RWPE2 (cell line): ENCODE measurements at regions not wholly inside any gene's neighbourhood (a gene's known extent, or its start where the extent isn't known, plus 50 kb on each side); places are given as distances from the start of the nearest gene placed in this dataset.

Experiments used
- ATAC-seq: fragments of 200-7000 bp; cut with Tn5 transposase; 3 replicates; pipeline ENCODE4 v1.9.1; 2021; ENCODE audit warnings: low read depth
- DNase-seq: peaks from one replicate; pipeline ENCODE4 v3.0.0-alpha.2; 2020; ENCODE audit warnings: low spot score
- H3K27ac ChIP-seq: fragments of 450-650 bp; 2 replicates; pipeline ENCODE4 v1.5.1; 2017; ENCODE audit warnings: mild to moderate bottlenecking; ENCODE audit not compliant: poor library complexity, severe bottlenecking
- H3K27me3 ChIP-seq: fragments of 250-450 bp; sonication (Bioruptor Pico); 2 replicates; pipeline ENCODE4 v1.5.1; 2021; ENCODE audit warnings: mild to moderate bottlenecking, moderate library complexity; ENCODE audit not compliant: insufficient read depth, poor library complexity, severe bottlenecking
- H3K36me3 ChIP-seq: fragments of 250-450 bp; sonication (Bioruptor Pico); 2 replicates; pipeline ENCODE4 v1.5.1; 2020; ENCODE audit warnings: low read depth, mild to moderate bottlenecking, moderate library complexity
- H3K4me1 ChIP-seq: fragments of 250-450 bp; sonication (Bioruptor Pico); 2 replicates; pipeline ENCODE4 v1.5.1; 2021; ENCODE audit warnings: mild to moderate bottlenecking, moderate library complexity; ENCODE audit not compliant: insufficient read depth, poor library complexity, severe bottlenecking
- H3K4me3 ChIP-seq: fragments of 250-450 bp; sonication (Bioruptor Pico); 2 replicates; pipeline ENCODE4 v1.5.1; 2021; ENCODE audit warnings: mild to moderate bottlenecking, moderate library complexity; ENCODE audit not compliant: severe bottlenecking
- H3K9me3 ChIP-seq: fragments of 250-450 bp; sonication (Bioruptor Pico); 2 replicates; pipeline ENCODE4 v1.5.1; 2021; ENCODE audit warnings: mild to moderate bottlenecking, moderate library complexity; ENCODE audit not compliant: severe bottlenecking
- CTCF ChIP-seq: fragments of 450-650 bp; IDR thresholded peaks from one replicate; pipeline ENCODE4 v1.5.1; 2017; ENCODE audit warnings: mild to moderate bottlenecking, moderate library complexity; ENCODE audit not compliant: poor library complexity, severe bottlenecking

DNA sequence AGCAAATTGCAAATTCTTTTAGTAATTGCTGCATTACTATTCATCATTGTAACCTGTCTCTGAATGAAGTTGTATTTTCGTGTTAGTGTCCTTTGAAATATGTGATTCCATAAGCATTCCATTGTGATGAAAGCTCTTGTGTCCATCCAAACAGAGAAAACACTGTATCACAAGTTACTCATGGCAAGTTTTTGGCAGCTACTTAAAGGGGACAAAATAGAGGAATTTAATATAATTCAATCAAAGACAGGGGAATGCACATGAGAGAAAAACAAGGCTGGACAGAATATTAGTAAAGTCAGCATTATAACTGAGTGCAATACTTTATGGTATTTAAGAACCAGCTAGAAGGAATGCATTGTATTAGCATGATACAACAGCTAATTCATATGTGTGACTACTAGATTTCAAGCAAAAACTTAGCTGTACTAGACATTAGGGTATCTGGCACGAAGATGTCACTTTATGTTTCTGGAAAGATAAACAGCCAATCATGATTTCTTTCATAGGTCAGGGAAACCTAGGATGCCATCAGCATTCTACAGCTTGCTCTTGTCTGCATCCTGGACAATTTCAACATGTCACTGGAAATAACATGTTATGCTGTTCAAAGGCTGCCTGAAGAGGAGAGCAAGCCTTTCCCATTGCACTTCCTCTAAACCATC, 270.6 kb upstream of the MARCKS start:
- Histone ChIP-seq H3K36me3 (no peaks in the 10 kb centered on the region), H3K4me1 (no peaks in the 10 kb centered on the region), H3K27ac (no peak overlapping the region), H3K27me3 (no peaks in the 10 kb centered on the region), H3K9me3 (no peaks in the 10 kb centered on the region), H3K4me3 (no peak overlapping the region)
- no peak for TF ChIP-seq CTCF
- no peak for ATAC-seq
- no peak for DNase-seq

GRCh38 chr6:113587078-113587699, 270.0 kb upstream of the MARCKS start:
- H3K9me3 ChIP-seq = no peaks in the 10 kb centered on the region
- H3K4me1 ChIP-seq = no peaks in the 10 kb centered on the region
- ATAC-seq (no peak), DNase-seq (no peak)
- no peaks in the 10 kb centered on the region for H3K36me3 ChIP-seq
- H3K27me3 ChIP-seq = no peaks in the 10 kb centered on the region
- H3K27ac ChIP-seq = no peak overlapping the region
- no peak overlapping the region for H3K4me3 ChIP-seq
- no peak for TF ChIP-seq CTCF

- H3K4me1 ChIP-seq = no peaks in the 10 kb centered on the region
- no peak for TF ChIP-seq CTCF
These were observed 268.5 kb upstream of the MARCKS start for GRCh38 chr6:113588646-113589045.

DNA sequence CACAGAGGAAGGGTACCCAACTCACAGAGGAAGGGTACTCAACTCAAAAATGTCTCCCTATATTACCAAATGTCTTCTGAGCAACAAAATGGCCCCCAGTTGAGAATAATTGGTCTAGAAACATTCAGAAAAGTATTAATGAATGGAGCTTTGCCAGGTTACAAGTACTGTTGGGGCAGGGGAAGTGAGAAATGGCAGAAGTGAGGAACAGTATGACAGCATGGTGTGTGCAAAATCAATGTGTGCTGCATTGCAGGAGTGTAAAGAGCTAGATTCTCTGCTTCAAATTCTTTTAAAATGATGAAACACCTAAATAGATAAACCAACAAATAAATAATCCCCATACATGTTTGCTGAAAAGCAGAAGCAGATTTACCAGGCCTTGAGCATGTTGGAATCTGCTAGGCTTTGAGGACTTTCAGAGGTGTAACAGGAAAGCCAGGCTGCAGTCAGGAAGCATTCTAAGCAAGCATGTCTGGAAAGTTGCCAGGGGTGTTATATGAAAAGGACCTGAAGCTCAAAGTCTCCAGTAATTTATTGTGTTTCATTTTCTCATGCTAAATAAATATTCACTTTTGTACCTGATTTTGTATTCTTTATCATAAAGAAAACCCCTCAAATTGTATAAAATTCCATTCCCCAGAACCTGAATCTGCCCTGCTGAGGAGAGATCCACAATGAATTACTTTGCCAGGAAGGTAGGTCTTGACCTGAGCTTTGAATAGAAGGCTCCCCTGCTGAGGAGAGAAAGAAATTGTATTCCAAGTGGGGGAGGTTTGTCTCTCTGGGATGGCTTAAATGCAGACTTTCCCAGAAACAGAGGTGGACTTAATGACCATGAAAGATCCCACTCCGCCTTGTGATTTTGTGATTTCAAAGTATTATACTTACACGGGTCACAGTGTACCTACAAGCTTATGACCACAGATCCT, 265.0 kb upstream of the MARCKS start:
- ATAC-seq = no peak
- H3K27ac ChIP-seq = no peak overlapping the region
- DNase-seq = no peak
- H3K4me3 ChIP-seq = no peak overlapping the region
- no peaks in the 10 kb centered on the region for H3K9me3 ChIP-seq
- no peaks in the 10 kb centered on the region for H3K27me3 ChIP-seq
- no peaks in the 10 kb centered on the region for H3K36me3 ChIP-seq
- TF ChIP-seq CTCF = no peak
- H3K4me1 ChIP-seq = no peaks in the 10 kb centered on the region

More at GRCh38 chr6:113588646-113589045, 268.5 kb upstream of the MARCKS start:
- ATAC-seq (no peak), DNase-seq (no peak)
- no peak overlapping the region for H3K27ac ChIP-seq
- no peaks in the 10 kb centered on the region for H3K9me3 ChIP-seq
- no peaks in the 10 kb centered on the region for H3K27me3 ChIP-seq
- H3K4me3 ChIP-seq = no peak overlapping the region
- H3K36me3 ChIP-seq = no peaks in the 10 kb centered on the region
